Thyroid gland (tissue), 4 donors: ENCODE measurements at regions not wholly inside any gene's neighbourhood (a gene's known extent, or its start where the extent isn't known, plus 50 kb on each side); places are given as distances from the start of the nearest gene placed in this dataset.

Experiments used
- DNase-seq, 2 donors: peaks; one replicate each; pipeline ENCODE4 v3.0.0-alpha.2; 2019
- H3K27ac ChIP-seq, 3 donors: fragments of 200-600 bp; sonication (generic); 1 replicate in 2 of 3; 2 replicates in 1 of 3; pipeline ENCODE4 v1.5.1; 2016 to 2019; ENCODE audit warnings: mild to moderate bottlenecking in 1 of 3, moderate library complexity in 1 of 3
- H3K27me3 ChIP-seq: fragments of 200-600 bp; sonication (generic); one replicate; pipeline ENCODE4 v1.5.1; 2019
- H3K36me3 ChIP-seq, 2 donors: fragments of 200-600 bp; sonication (generic); one replicate each; pipeline ENCODE4 v1.5.1; 2016 to 2019
- H3K4me1 ChIP-seq, 2 donors: fragments of 200-600 bp; sonication (generic); one replicate each; pipeline ENCODE4 v1.5.1; 2017 to 2019
- H3K4me3 ChIP-seq, 3 donors: fragments of 200-600 bp; sonication (generic); replicated peaks in 1 of 3; 1 replicate in 2 of 3; 2 replicates in 1 of 3; pipeline ENCODE4 v1.5.1; 2016; ENCODE audit warnings: mild to moderate bottlenecking in 1 of 3
- H3K9me3 ChIP-seq: fragments of 200-600 bp; sonication (generic); one replicate; pipeline ENCODE4 v1.5.1; 2017
- CTCF ChIP-seq, 6 experiments: fragments of 200-600 bp in 3 of 6; fragments of 450-650 bp in 3 of 6; sonication (generic) in 3 of 6; IDR thresholded peaks; one replicate each; pipeline ENCODE4 v1.5.1; 2016 to 2019; ENCODE audit warnings: antibody characterized with exemption in 6 of 6, mild to moderate bottlenecking in 2 of 6, inconsistent platforms in 1 of 6, moderate library complexity in 1 of 6
- POLR2A ChIP-seq, 2 donors: fragments of 450-650 bp; IDR thresholded peaks; one replicate each; pipeline ENCODE4 v1.6.1; 2017; ENCODE audit warnings: antibody characterized with exemption in 2 of 2, mild to moderate bottlenecking in 2 of 2, moderate library complexity in 1 of 2
- WGBS, 2 donors: methylation state at CpG; one replicate each; pipeline ENCODE4 v1.1.5; 2017; 5-methylcytosine and 5-hydroxymethylcytosine counted together
- intact Hi-C: fragments of 100-400 bp; cut with DNase I; formaldehyde crosslinking; loops from one replicate; pipeline ENCODE4 v1.15.1; 2023

GRCh38 chr12:22798116-22798515 is 173.1 kb downstream of the ETNK1 start:
- 88 to 92% methylated on average over 3 of the region's 3 CpGs for WGBS, 2 donors
- Histone ChIP-seq H3K4me3 (no peak overlapping the region), H3K27me3 (no peaks in the 10 kb centered on the region), H3K4me1 (no peaks in the 10 kb centered on the region), H3K27ac (no peak overlapping the region), H3K36me3 (no peaks in the 10 kb centered on the region), H3K9me3 (no peaks in the 10 kb centered on the region)
- DNase-seq: no peak
- intact Hi-C loops: no loop called here
- TF ChIP-seq POLR2A (IDR thresholded peaks at IDR 0.05) (no peak), CTCF (IDR thresholded peaks at IDR 0.05) (no peak)

GRCh38 chr12:22799503-22799902 is 174.5 kb downstream of the ETNK1 start:
- H3K36me3 ChIP-seq: no peaks in the 10 kb centered on the region
- 77 to 81% methylated on average over 2 of the region's 2 CpGs for WGBS, 2 donors
- no peaks in the 10 kb centered on the region for H3K4me1 ChIP-seq
- no peak for DNase-seq
- intact Hi-C loops: no loop called here
- H3K27me3 ChIP-seq: no peaks in the 10 kb centered on the region
- H3K4me3 ChIP-seq: no peak overlapping the region
- H3K9me3 ChIP-seq: no peaks in the 10 kb centered on the region
- H3K27ac ChIP-seq: no peak overlapping the region
- TF ChIP-seq POLR2A (IDR thresholded peaks at IDR 0.05) (no peak), CTCF (IDR thresholded peaks at IDR 0.05) (no peak)

GRCh38 chr12:22800332-22800731 is 175.4 kb downstream of the ETNK1 start:
- no peak for DNase-seq
- WGBS, 2 donors: 78 to 79% methylated on average over 2 of the region's 2 CpGs

GRCh38 chr12:22802883-22803630 is 178.1 kb downstream of the ETNK1 start:
- no peaks in the 10 kb centered on the region for H3K27me3 ChIP-seq
- H3K9me3 ChIP-seq: no peaks in the 10 kb centered on the region
- no peaks in the 10 kb centered on the region for H3K4me1 ChIP-seq
- H3K4me3 ChIP-seq: no peak overlapping the region
- TF ChIP-seq POLR2A (IDR thresholded peaks at IDR 0.05) (no peak), CTCF (IDR thresholded peaks at IDR 0.05) (no peak)
- WGBS, 2 donors: 77 to 83% methylated on average over 4 of the region's 4 CpGs
- intact Hi-C loops: no loop called here
- no peak overlapping the region for H3K27ac ChIP-seq
- no peak for DNase-seq
- H3K36me3 ChIP-seq: no peaks in the 10 kb centered on the region

More at GRCh38 chr12:22800332-22800731, 175.4 kb downstream of the ETNK1 start:
- no peaks in the 10 kb centered on the region for H3K9me3 ChIP-seq
- no peak overlapping the region for H3K27ac ChIP-seq
- no peaks in the 10 kb centered on the region for H3K36me3 ChIP-seq
- intact Hi-C loops: no loop called here
- H3K4me3 ChIP-seq: no peak overlapping the region
- no peak for TF ChIP-seq CTCF (IDR thresholded peaks at IDR 0.05)
- no peak for TF ChIP-seq POLR2A (IDR thresholded peaks at IDR 0.05)
- no peaks in the 10 kb centered on the region for H3K4me1 ChIP-seq
- H3K27me3 ChIP-seq: no peaks in the 10 kb centered on the region

GRCh38 chr12:22803725-22804124 is 178.8 kb downstream of the ETNK1 start:
- TF ChIP-seq POLR2A (IDR thresholded peaks at IDR 0.05) (no peak), CTCF (IDR thresholded peaks at IDR 0.05) (no peak)
- H3K27ac ChIP-seq: no peak overlapping the region
- WGBS, 2 donors: 86 to 97% methylated on average over 5 to 6 of the region's 6 CpGs
- intact Hi-C loops: no loop called here
- no peaks in the 10 kb centered on the region for H3K27me3 ChIP-seq
- H3K36me3 ChIP-seq: no peaks in the 10 kb centered on the region
- no peaks in the 10 kb centered on the region for H3K9me3 ChIP-seq
- DNase-seq: no peak
- H3K4me1 ChIP-seq: no peaks in the 10 kb centered on the region
- no peak overlapping the region for H3K4me3 ChIP-seq
